HEK293 (cell line): ENCODE measurements at regions not wholly inside any gene's neighbourhood (a gene's known extent, or its start where the extent isn't known, plus 50 kb on each side); places are given as distances from the start of the nearest gene placed in this dataset.

Experiments
- CTCF ChIA-PET: fragments of 350-600 bp; formaldehyde crosslinking; extraction: SDS; loops from one replicate; lab custom pipeline; 2021; ENCODE audit warnings: antibody characterized with exemption; lab: Yijun Ruan, JAX
- POLR2A ChIA-PET: fragments of 300-600 bp; formaldehyde crosslinking; extraction: SDS; loops from one replicate; lab custom pipeline; 2020; ENCODE audit warnings: antibody characterized with exemption, inconsistent platforms; lab: Yijun Ruan, JAX
- H3K27ac ChIP-seq: fragments of 200-500 bp; sonication (Bioruptor generic); 2 replicates; pipeline ENCODE4 v1.5.1; 2014; ENCODE audit warnings: low read depth, low read length, control low read depth, inconsistent platforms; ENCODE audit errors: extremely low read depth
- H3K36me3 ChIP-seq, 2 experiments: fragments of 200-500 bp in 1 of 2; sonication (Bioruptor generic) in 1 of 2; 1 replicate in 1 of 2; 2 replicates in 1 of 2; pipeline ENCODE4 v1.5.1; 2014 to 2017; ENCODE audit warnings: inconsistent platforms in 2 of 2, low read length in 2 of 2; ENCODE audit not compliant: control insufficient read depth in 2 of 2, insufficient read depth in 1 of 2
- H3K4me1 ChIP-seq: fragments of 200-500 bp; sonication (Bioruptor generic); 2 replicates; pipeline ENCODE4 v1.5.1; 2014; ENCODE audit warnings: mild to moderate bottlenecking, low read length, inconsistent platforms; ENCODE audit not compliant: control insufficient read depth, insufficient read depth
- H3K4me3 ChIP-seq: 2 replicates; pipeline ENCODE4 v1.5.1; 2011; ENCODE audit warnings: low read depth, mild to moderate bottlenecking, control low read depth, low read length, moderate library complexity
- H3K9me3 ChIP-seq: fragments of 200-500 bp; sonication (Bioruptor generic); 2 replicates; pipeline ENCODE4 v1.5.1; 2014; ENCODE audit warnings: low read depth, low read length, inconsistent platforms; ENCODE audit not compliant: control insufficient read depth, insufficient read depth
- HOXA7 ChIP-seq: sonication (generic); formaldehyde crosslinking; IDR thresholded peaks from 2 replicates; pipeline ENCODE4 v1.8.1; 2022; ENCODE audit warnings: missing genetic modification reagents, borderline replicate concordance
- KLF16 ChIP-seq: fragments of 450-650 bp; formaldehyde crosslinking; IDR thresholded peaks from 2 replicates; pipeline ENCODE4 v1.5.1; 2017; ENCODE audit warnings: missing biosample characterization, missing genetic modification characterization
- MYNN ChIP-seq: fragments of 450-650 bp; formaldehyde crosslinking; IDR thresholded peaks from 2 replicates; pipeline ENCODE4 v1.5.1; 2016; ENCODE audit warnings: missing biosample characterization, missing genetic modification characterization, borderline replicate concordance
- SP2 ChIP-seq: fragments of 450-650 bp; formaldehyde crosslinking; IDR thresholded peaks from 2 replicates; pipeline ENCODE4 v1.5.1; 2016; ENCODE audit warnings: missing biosample characterization, missing genetic modification characterization
- SP3 ChIP-seq: fragments of 450-650 bp; formaldehyde crosslinking; IDR thresholded peaks from 2 replicates; pipeline ENCODE4 v1.5.1; 2016; ENCODE audit warnings: missing biosample characterization, missing genetic modification characterization
- TRIM28 ChIP-seq: IDR thresholded peaks from 2 replicates; pipeline ENCODE4 v1.6.1; 2011; ENCODE audit warnings: low read length, control low read depth, borderline replicate concordance
- YY1 ChIP-seq: fragments of 450-650 bp; formaldehyde crosslinking; IDR thresholded peaks from 2 replicates; pipeline ENCODE4 v1.5.1; 2018; ENCODE audit warnings: missing biosample characterization, missing genetic modification characterization
- ZBTB7A ChIP-seq: fragments of 450-650 bp; formaldehyde crosslinking; IDR thresholded peaks from 2 replicates; pipeline ENCODE4 v1.5.1; 2016; ENCODE audit warnings: low read depth, missing biosample characterization, missing genetic modification characterization
- ZFP41 ChIP-seq: fragments of 450-650 bp; formaldehyde crosslinking; IDR thresholded peaks from 2 replicates; pipeline ENCODE4 v1.5.1; 2016; ENCODE audit warnings: missing biosample characterization, missing genetic modification characterization, borderline replicate concordance
- ZNF16 ChIP-seq: fragments of 450-650 bp; formaldehyde crosslinking; IDR thresholded peaks from 2 replicates; pipeline ENCODE4 v1.5.1; 2016; ENCODE audit warnings: low read depth, missing biosample characterization, missing genetic modification characterization
- ZNF221 ChIP-seq: fragments of 450-650 bp; formaldehyde crosslinking; IDR thresholded peaks from 2 replicates; pipeline ENCODE4 v1.5.1; 2017; ENCODE audit warnings: missing biosample characterization, missing genetic modification characterization, borderline replicate concordance
- ZNF223 ChIP-seq: fragments of 450-650 bp; formaldehyde crosslinking; IDR thresholded peaks from 2 replicates; pipeline ENCODE4 v1.5.1; 2016; ENCODE audit warnings: missing biosample characterization, missing genetic modification characterization
- ZNF239 ChIP-seq: fragments of 450-650 bp; formaldehyde crosslinking; IDR thresholded peaks from 2 replicates; pipeline ENCODE4 v1.5.1; 2016; ENCODE audit warnings: missing biosample characterization, missing genetic modification characterization
- ZNF341 ChIP-seq: fragments of 450-650 bp; formaldehyde crosslinking; IDR thresholded peaks from 2 replicates; pipeline ENCODE4; 2016; ENCODE audit warnings: low read depth, missing biosample characterization, missing genetic modification characterization
- ZNF350 ChIP-seq: fragments of 450-650 bp; formaldehyde crosslinking; IDR thresholded peaks from 2 replicates; pipeline ENCODE4 v1.5.0; 2017; ENCODE audit warnings: missing biosample characterization, mild to moderate bottlenecking, missing genetic modification characterization
- ZNF366 ChIP-seq: fragments of 450-650 bp; formaldehyde crosslinking; conservative IDR thresholded peaks from 2 replicates; pipeline ENCODE4 v1.5.1; 2016; ENCODE audit warnings: missing biosample characterization, missing genetic modification characterization
- ZNF398 ChIP-seq: fragments of 450-650 bp; formaldehyde crosslinking; IDR thresholded peaks from 2 replicates; pipeline ENCODE4 v1.5.1; 2017; ENCODE audit warnings: missing biosample characterization, missing genetic modification characterization
- ZNF48 ChIP-seq: fragments of 450-650 bp; formaldehyde crosslinking; IDR thresholded peaks from 2 replicates; pipeline ENCODE4 v1.5.1; 2016; ENCODE audit warnings: missing biosample characterization, missing genetic modification characterization
- ZNF549 ChIP-seq: fragments of 450-650 bp; IDR thresholded peaks from 2 replicates; pipeline ENCODE4 v1.5.1; 2018; ENCODE audit warnings: missing biosample characterization, missing genetic modification characterization, mild to moderate bottlenecking, inconsistent platforms, moderate library complexity
- ZNF571 ChIP-seq: fragments of 450-650 bp; formaldehyde crosslinking; IDR thresholded peaks from 2 replicates; pipeline ENCODE4 v1.5.0; 2017; ENCODE audit warnings: missing biosample characterization, missing genetic modification characterization
- ZNF596 ChIP-seq: fragments of 450-650 bp; IDR thresholded peaks from 2 replicates; pipeline ENCODE4 v1.5.0; 2018; ENCODE audit warnings: missing biosample characterization, mild to moderate bottlenecking, missing genetic modification characterization, moderate library complexity
- TF ChIP-seq, protein P1 (sequence below): fragments of 450-650 bp; formaldehyde crosslinking; IDR thresholded peaks from 2 replicates; pipeline ENCODE4 v1.5.1; 2016; ENCODE audit warnings: missing biosample characterization, missing genetic modification characterization
- TF ChIP-seq, protein P2 (sequence below): fragments of 450-650 bp; formaldehyde crosslinking; IDR thresholded peaks from 2 replicates; pipeline ENCODE4 v1.5.1; 2016; ENCODE audit warnings: missing biosample characterization, missing genetic modification characterization

DNA sequence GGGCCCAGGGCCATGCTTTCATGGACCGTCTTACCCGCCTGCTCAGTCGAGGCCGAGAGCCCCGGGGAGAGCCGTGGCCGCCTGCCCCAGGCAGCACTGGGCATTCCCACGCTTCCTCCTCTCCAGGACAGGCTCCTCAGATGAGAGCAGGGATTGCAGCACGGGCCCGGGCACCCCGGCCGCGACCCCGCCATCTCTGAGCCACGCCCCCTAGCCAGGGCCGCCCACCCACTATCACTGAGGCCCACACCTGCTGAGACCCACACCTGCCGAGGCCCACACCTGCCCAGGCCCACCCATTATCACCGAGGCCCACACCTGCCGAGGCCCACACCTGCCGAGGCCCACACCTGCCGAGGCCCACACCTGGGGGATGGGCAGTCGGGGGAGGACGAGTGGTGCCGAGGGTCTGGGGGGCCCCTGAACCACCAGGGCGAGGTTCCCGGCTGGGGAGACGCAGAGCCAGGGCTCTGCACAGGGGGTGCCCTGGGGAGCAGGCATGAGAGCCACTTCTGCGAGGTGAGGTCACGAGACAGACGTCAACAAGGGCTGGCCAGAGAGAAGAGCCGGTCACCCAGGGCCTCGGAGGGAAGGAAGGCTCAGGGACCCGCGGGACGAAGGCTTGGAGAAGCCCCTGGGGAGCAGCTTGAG lies 235.6 kb downstream of the ERMARD start:
- Histone ChIP-seq H3K4me3 (no peak overlapping the region), H3K9me3 (no peaks in the 10 kb centered on the region), H3K36me3 (no peaks in the 10 kb centered on the region), H3K27ac (no peak overlapping the region), H3K4me1 (no peaks in the 10 kb centered on the region)
- ChIA-PET POLR2A (no interaction called here), CTCF (no interaction called here)
- no peak for TF ChIP-seq SP2 (tag by site-specific recombination)
- no peak for TF ChIP-seq ZNF48
- no peak for TF ChIP-seq KLF16 (tag by site-specific recombination)
- TF ChIP-seq SP3, result no peak
- no peak for TF ChIP-seq ZNF221
- TF ChIP-seq ZNF341 (tag by site-specific recombination), result no peak
- TF ChIP-seq ZNF16 (tag by site-specific recombination), result no peak
- TF ChIP-seq MYNN (tag by site-specific recombination), result no peak
- TF ChIP-seq, protein P1, sequence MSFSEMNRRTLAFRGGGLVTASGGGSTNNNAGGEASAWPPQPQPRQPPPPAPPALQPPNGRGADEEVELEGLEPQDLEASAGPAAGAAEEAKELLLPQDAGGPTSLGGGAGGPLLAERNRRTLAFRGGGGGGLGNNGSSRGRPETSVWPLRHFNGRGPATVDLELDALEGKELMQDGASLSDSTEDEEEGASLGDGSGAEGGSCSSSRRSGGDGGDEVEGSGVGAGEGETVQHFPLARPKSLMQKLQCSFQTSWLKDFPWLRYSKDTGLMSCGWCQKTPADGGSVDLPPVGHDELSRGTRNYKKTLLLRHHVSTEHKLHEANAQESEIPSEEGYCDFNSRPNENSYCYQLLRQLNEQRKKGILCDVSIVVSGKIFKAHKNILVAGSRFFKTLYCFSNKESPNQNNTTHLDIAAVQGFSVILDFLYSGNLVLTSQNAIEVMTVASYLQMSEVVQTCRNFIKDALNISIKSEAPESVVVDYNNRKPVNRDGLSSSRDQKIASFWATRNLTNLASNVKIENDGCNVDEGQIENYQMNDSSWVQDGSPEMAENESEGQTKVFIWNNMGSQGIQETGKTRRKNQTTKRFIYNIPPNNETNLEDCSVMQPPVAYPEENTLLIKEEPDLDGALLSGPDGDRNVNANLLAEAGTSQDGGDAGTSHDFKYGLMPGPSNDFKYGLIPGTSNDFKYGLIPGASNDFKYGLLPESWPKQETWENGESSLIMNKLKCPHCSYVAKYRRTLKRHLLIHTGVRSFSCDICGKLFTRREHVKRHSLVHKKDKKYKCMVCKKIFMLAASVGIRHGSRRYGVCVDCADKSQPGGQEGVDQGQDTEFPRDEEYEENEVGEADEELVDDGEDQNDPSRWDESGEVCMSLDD (tag by site-specific recombination), result no peak
- TF ChIP-seq ZNF571, result no peak
- no peak for TF ChIP-seq ZNF549 (tag by site-specific recombination)
- TF ChIP-seq ZBTB7A (tag by site-specific recombination), result no peak
- no peak for TF ChIP-seq ZNF223
- no peak for TF ChIP-seq ZFP41 (tag by site-specific recombination)

DNA sequence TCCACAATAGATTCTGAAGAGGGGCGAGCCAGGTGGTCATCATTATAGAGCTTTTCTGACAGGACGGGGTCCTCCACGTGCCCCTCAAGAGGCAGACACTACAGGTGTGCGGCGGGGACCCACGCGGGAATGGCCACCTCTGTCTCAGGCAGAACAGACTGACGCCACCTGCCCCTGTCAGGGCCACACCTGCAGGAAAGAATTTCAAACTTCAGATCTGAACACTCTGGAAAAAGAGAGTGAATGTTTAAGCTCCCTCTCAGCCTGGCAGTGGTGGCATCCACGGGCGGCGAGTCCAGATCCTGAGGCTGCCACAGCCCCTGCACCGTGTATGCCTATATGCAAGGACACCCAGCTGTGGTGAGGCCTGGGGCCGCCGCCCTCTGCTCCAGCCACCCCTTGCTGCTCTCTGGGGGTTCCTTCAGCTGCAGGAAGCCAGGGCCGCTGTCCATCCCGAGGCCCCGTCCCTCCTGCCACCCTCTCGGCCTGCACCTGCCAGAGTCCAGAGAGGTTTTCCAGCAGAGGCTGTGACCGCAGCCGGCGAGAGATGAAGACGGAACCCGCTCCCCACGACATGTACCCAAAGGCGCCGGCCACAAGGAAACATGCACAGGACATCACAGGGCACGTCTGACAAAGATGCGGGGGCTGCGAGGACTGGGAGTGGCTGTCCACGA lies 234.9 kb downstream of the ERMARD start:
- H3K9me3 ChIP-seq, result no peaks in the 10 kb centered on the region
- no peaks in the 10 kb centered on the region for H3K36me3 ChIP-seq
- H3K4me1 ChIP-seq, result no peaks in the 10 kb centered on the region
- H3K27ac ChIP-seq, result no peak overlapping the region
- TF ChIP-seq ZNF239 (tag by site-specific recombination), result no peak
- TF ChIP-seq TRIM28, result no peak
- TF ChIP-seq ZNF596, result no peak
- TF ChIP-seq ZNF366 (tag by site-specific recombination), result no peak
- no peak for TF ChIP-seq ZNF398 (tag by site-specific recombination)
- TF ChIP-seq YY1 (tag by site-specific recombination), result no peak
- TF ChIP-seq ZNF350 (tag by site-specific recombination), result no peak
- TF ChIP-seq, protein P2, sequence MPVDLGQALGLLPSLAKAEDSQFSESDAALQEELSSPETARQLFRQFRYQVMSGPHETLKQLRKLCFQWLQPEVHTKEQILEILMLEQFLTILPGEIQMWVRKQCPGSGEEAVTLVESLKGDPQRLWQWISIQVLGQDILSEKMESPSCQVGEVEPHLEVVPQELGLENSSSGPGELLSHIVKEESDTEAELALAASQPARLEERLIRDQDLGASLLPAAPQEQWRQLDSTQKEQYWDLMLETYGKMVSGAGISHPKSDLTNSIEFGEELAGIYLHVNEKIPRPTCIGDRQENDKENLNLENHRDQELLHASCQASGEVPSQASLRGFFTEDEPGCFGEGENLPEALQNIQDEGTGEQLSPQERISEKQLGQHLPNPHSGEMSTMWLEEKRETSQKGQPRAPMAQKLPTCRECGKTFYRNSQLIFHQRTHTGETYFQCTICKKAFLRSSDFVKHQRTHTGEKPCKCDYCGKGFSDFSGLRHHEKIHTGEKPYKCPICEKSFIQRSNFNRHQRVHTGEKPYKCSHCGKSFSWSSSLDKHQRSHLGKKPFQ (tag by site-specific recombination), result no peak
- no peak for TF ChIP-seq HOXA7 (CRISPR knock-in tag)
- TF ChIP-seq, all 188 proteins: peak for 0
- ChIA-PET POLR2A (no interaction called here), CTCF (no interaction called here)
- no peak overlapping the region for H3K4me3 ChIP-seq
